NT2/D1 (cell line): ENCODE measurements at regions not wholly inside any gene's neighbourhood (a gene's known extent, or its start where the extent isn't known, plus 50 kb on each side); places are given as distances from the start of the nearest gene placed in this dataset.

Experiments
- YY1 ChIP-seq: IDR thresholded peaks from 2 replicates; pipeline ENCODE4 v1.6.1; 2011; ENCODE audit not compliant: insufficient read length, insufficient read depth
- ZNF274 ChIP-seq: IDR thresholded peaks from 2 replicates; pipeline ENCODE4 v1.6.1; 2011; ENCODE audit warnings: mild to moderate bottlenecking, low read depth, low read length

DNA sequence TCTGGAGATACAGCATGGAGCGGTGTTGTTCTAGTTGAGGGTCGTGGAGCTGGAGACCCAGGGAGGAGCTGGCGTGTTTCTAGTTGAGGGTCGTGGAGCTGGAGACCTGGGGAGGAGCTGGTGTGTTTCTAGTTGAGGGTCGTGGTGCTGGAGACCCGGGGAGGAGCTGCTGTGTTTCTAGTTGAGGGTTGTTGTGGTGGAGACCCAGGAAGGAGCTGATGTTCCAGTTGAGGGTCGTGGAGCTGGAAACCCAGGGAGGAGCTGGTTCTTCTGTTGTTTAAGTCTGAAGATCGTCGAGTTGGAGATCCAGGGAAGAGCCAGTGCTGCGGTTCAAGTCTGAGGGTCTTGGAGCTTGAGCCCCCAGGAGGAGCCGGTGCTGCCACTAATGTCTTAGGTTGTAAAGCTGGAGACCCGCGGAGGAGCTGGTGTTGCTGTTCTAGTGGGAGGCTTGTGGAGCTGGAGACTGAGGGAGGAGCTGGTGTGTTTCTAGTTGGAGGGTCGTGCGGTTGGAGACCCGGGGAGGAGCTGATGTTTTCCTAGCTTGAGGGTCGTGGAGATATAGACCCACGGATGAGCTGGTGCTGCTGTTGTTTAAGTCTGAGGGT, 155.3 kb downstream of the RTP5 start:
- TF ChIP-seq ZNF274 (no peak), YY1 (no peak)
